ENCODE measurements at regions not wholly inside any gene's neighbourhood (a gene's known extent, or its start where the extent isn't known, plus 50 kb on each side); places are given as distances from the start of the nearest gene placed in this dataset.
"Not testable (repeated sequence)": the region's sequence is repeated elsewhere in the genome, so short reads cannot be mapped to it uniquely, and the experiment has no call there.

- Histone ChIP-seq H3K4me1 (ENCODE audit: control insufficient read depth in 5 of 5, insufficient read depth in 5 of 5, low read length in 5 of 5) (peaks cover 0 to 13% (median 3%) of the 10 kb centered on the region in 5 donors), H3K27me3 (ENCODE audit: control insufficient read depth in 5 of 5, insufficient read depth in 4 of 5, low read length in 5 of 5) (peaks cover 0 to 3% (median 0%) of the 10 kb centered on the region in 5 donors), H3K4me3 (ENCODE audit: low read depth in 1 of 5, low read length in 5 of 5) (no peak overlapping the region), H3K9me3 (ENCODE audit: control insufficient read depth in 5 of 5, low read length in 5 of 5) (no peaks in the 10 kb centered on the region), H3K27ac (ENCODE audit: low read depth, low read length) (no peak overlapping the region), H3K9ac (ENCODE audit: low read length in 5 of 5) (no peak overlapping the region), H3K36me3 (ENCODE audit: control insufficient read depth in 5 of 5, insufficient read depth in 5 of 5, low read length in 5 of 5) (no peaks in the 10 kb centered on the region)
These were observed 255.3 kb upstream of the IL12A start for GRCh38 chr3:159733194-159733860.

- H3K36me3 ChIP-seq (ENCODE audit: control insufficient read depth in 5 of 5, insufficient read depth in 5 of 5, low read length in 5 of 5) = no peaks in the 10 kb centered on the region
These were observed 254.0 kb upstream of the IL12A start for GRCh38 chr3:159734681-159735080.

GRCh38 chr3:159739166-159739565 lies 249.5 kb upstream of the IL12A start:
- Histone ChIP-seq H3K4me3 (ENCODE audit: low read depth in 1 of 5, low read length in 5 of 5) (no peak overlapping the region), H3K4me1 (ENCODE audit: control insufficient read depth in 5 of 5, insufficient read depth in 5 of 5, low read length in 5 of 5) (peaks cover 0 to 2% (median 0%) of the 10 kb centered on the region in 5 donors), H3K9me3 (ENCODE audit: control insufficient read depth in 5 of 5, low read length in 5 of 5) (no peaks in the 10 kb centered on the region), H3K9ac (ENCODE audit: low read length in 5 of 5) (no peak overlapping the region), H3K27ac (ENCODE audit: low read depth, low read length) (no peak overlapping the region), H3K36me3 (ENCODE audit: control insufficient read depth in 5 of 5, insufficient read depth in 5 of 5, low read length in 5 of 5) (no peaks in the 10 kb centered on the region), H3K27me3 (ENCODE audit: control insufficient read depth in 5 of 5, insufficient read depth in 4 of 5, low read length in 5 of 5) (peaks cover 0 to 3% (median 0%) of the 10 kb centered on the region in 5 donors)

More at GRCh38 chr3:159734681-159735080, 254.0 kb upstream of the IL12A start:
- Histone ChIP-seq H3K4me1 (ENCODE audit: control insufficient read depth in 5 of 5, insufficient read depth in 5 of 5, low read length in 5 of 5) (peaks cover 0 to 13% (median 3%) of the 10 kb centered on the region in 5 donors), H3K4me3 (ENCODE audit: low read depth in 1 of 5, low read length in 5 of 5) (no peak overlapping the region), H3K27ac (ENCODE audit: low read depth, low read length) (no peak overlapping the region), H3K27me3 (ENCODE audit: control insufficient read depth in 5 of 5, insufficient read depth in 4 of 5, low read length in 5 of 5) (peaks cover 0 to 3% (median 0%) of the 10 kb centered on the region in 5 donors), H3K9ac (ENCODE audit: low read length in 5 of 5) (no peak overlapping the region), H3K9me3 (ENCODE audit: control insufficient read depth in 5 of 5, low read length in 5 of 5) (no peaks in the 10 kb centered on the region)

- Histone ChIP-seq H3K4me3 (ENCODE audit: low read depth in 1 of 5, low read length in 5 of 5) (no peak overlapping the region), H3K27me3 (ENCODE audit: control insufficient read depth in 5 of 5, insufficient read depth in 4 of 5, low read length in 5 of 5) (peaks cover 0 to 3% (median 0%) of the 10 kb centered on the region in 5 donors)
These were observed 248.7 kb upstream of the IL12A start for GRCh38 chr3:159739969-159740368.

GRCh38 chr3:159741281-159741680 lies 247.4 kb upstream of the IL12A start:
- H3K27me3 ChIP-seq (ENCODE audit: control insufficient read depth in 5 of 5, insufficient read depth in 4 of 5, low read length in 5 of 5) = no peaks in the 10 kb centered on the region
- H3K9ac ChIP-seq (ENCODE audit: low read length in 5 of 5) = no peak overlapping the region
- no peak overlapping the region for H3K4me3 ChIP-seq (ENCODE audit: low read depth in 1 of 5, low read length in 5 of 5)
- H3K36me3 ChIP-seq (ENCODE audit: control insufficient read depth in 5 of 5, insufficient read depth in 5 of 5, low read length in 5 of 5) = no peaks in the 10 kb centered on the region
- no peaks in the 10 kb centered on the region for H3K9me3 ChIP-seq (ENCODE audit: control insufficient read depth in 5 of 5, low read length in 5 of 5)
- H3K4me1 ChIP-seq (ENCODE audit: control insufficient read depth in 5 of 5, insufficient read depth in 5 of 5, low read length in 5 of 5) = no peaks in the 10 kb centered on the region
- no peak overlapping the region for H3K27ac ChIP-seq (ENCODE audit: low read depth, low read length)

More at GRCh38 chr3:159739969-159740368, 248.7 kb upstream of the IL12A start:
- H3K4me1 ChIP-seq (ENCODE audit: control insufficient read depth in 5 of 5, insufficient read depth in 5 of 5, low read length in 5 of 5) = no peaks in the 10 kb centered on the region
- H3K36me3 ChIP-seq (ENCODE audit: control insufficient read depth in 5 of 5, insufficient read depth in 5 of 5, low read length in 5 of 5) = no peaks in the 10 kb centered on the region
- no peaks in the 10 kb centered on the region for H3K9me3 ChIP-seq (ENCODE audit: control insufficient read depth in 5 of 5, low read length in 5 of 5)
- no peak overlapping the region for H3K27ac ChIP-seq (ENCODE audit: low read depth, low read length)
- no peak overlapping the region for H3K9ac ChIP-seq (ENCODE audit: low read length in 5 of 5)

- Histone ChIP-seq H3K27me3 (ENCODE audit: control insufficient read depth in 5 of 5, insufficient read depth in 4 of 5, low read length in 5 of 5) (no peaks in the 10 kb centered on the region), H3K36me3 (ENCODE audit: control insufficient read depth in 5 of 5, insufficient read depth in 5 of 5, low read length in 5 of 5) (no peaks in the 10 kb centered on the region), H3K27ac (ENCODE audit: low read depth, low read length) (no peak overlapping the region), H3K9ac (ENCODE audit: low read length in 5 of 5) (no peak overlapping the region), H3K4me3 (ENCODE audit: low read depth in 1 of 5, low read length in 5 of 5) (no peak overlapping the region), H3K4me1 (ENCODE audit: control insufficient read depth in 5 of 5, insufficient read depth in 5 of 5, low read length in 5 of 5) (no peaks in the 10 kb centered on the region), H3K9me3 (ENCODE audit: control insufficient read depth in 5 of 5, low read length in 5 of 5) (no peaks in the 10 kb centered on the region)
These were observed 240.2 kb upstream of the IL12A start for GRCh38 chr3:159748425-159748824.

GRCh38 chr3:159749406-159749805 lies 239.2 kb upstream of the IL12A start:
- Histone ChIP-seq H3K27me3 (ENCODE audit: control insufficient read depth in 5 of 5, insufficient read depth in 4 of 5, low read length in 5 of 5) (no peaks in the 10 kb centered on the region), H3K4me1 (ENCODE audit: control insufficient read depth in 5 of 5, insufficient read depth in 5 of 5, low read length in 5 of 5) (no peaks in the 10 kb centered on the region), H3K36me3 (ENCODE audit: control insufficient read depth in 5 of 5, insufficient read depth in 5 of 5, low read length in 5 of 5) (no peaks in the 10 kb centered on the region), H3K9ac (ENCODE audit: low read length in 5 of 5) (no peak overlapping the region), H3K27ac (ENCODE audit: low read depth, low read length) (no peak overlapping the region), H3K4me3 (ENCODE audit: low read depth in 1 of 5, low read length in 5 of 5) (no peak overlapping the region), H3K9me3 (ENCODE audit: control insufficient read depth in 5 of 5, low read length in 5 of 5) (no peaks in the 10 kb centered on the region)

- Histone ChIP-seq H3K27me3 (ENCODE audit: control insufficient read depth in 5 of 5, insufficient read depth in 4 of 5, low read length in 5 of 5) (no peaks in the 10 kb centered on the region), H3K9me3 (ENCODE audit: control insufficient read depth in 5 of 5, low read length in 5 of 5) (no peaks in the 10 kb centered on the region), H3K9ac (ENCODE audit: low read length in 5 of 5) (no peak overlapping the region), H3K36me3 (ENCODE audit: control insufficient read depth in 5 of 5, insufficient read depth in 5 of 5, low read length in 5 of 5) (no peaks in the 10 kb centered on the region), H3K4me3 (ENCODE audit: low read depth in 1 of 5, low read length in 5 of 5) (no peak overlapping the region), H3K4me1 (ENCODE audit: control insufficient read depth in 5 of 5, insufficient read depth in 5 of 5, low read length in 5 of 5) (no peaks in the 10 kb centered on the region), H3K27ac (ENCODE audit: low read depth, low read length) (no peak overlapping the region)
These were observed 237.5 kb upstream of the IL12A start for GRCh38 chr3:159751146-159751545.

- Histone ChIP-seq H3K9ac (ENCODE audit: low read length in 5 of 5) (no peak overlapping the region), H3K27me3 (ENCODE audit: control insufficient read depth in 5 of 5, insufficient read depth in 4 of 5, low read length in 5 of 5) (no peaks in the 10 kb centered on the region), H3K27ac (ENCODE audit: low read depth, low read length) (no peak overlapping the region), H3K36me3 (ENCODE audit: control insufficient read depth in 5 of 5, insufficient read depth in 5 of 5, low read length in 5 of 5) (no peaks in the 10 kb centered on the region), H3K9me3 (ENCODE audit: control insufficient read depth in 5 of 5, low read length in 5 of 5) (no peaks in the 10 kb centered on the region), H3K4me3 (ENCODE audit: low read depth in 1 of 5, low read length in 5 of 5) (no peak overlapping the region), H3K4me1 (ENCODE audit: control insufficient read depth in 5 of 5, insufficient read depth in 5 of 5, low read length in 5 of 5) (no peaks in the 10 kb centered on the region)
These were observed 236.9 kb upstream of the IL12A start for GRCh38 chr3:159751752-159752151.

- H3K4me3 ChIP-seq (ENCODE audit: low read depth in 1 of 5, low read length in 5 of 5); H3K4me1 ChIP-seq (ENCODE audit: control insufficient read depth in 5 of 5, insufficient read depth in 5 of 5, low read length in 5 of 5); H3K9ac ChIP-seq (ENCODE audit: low read length in 5 of 5); H3K27ac ChIP-seq (ENCODE audit: low read depth, low read length); H3K27me3 ChIP-seq (ENCODE audit: control insufficient read depth in 5 of 5, insufficient read depth in 4 of 5, low read length in 5 of 5); H3K36me3 ChIP-seq (ENCODE audit: control insufficient read depth in 5 of 5, insufficient read depth in 5 of 5, low read length in 5 of 5); H3K9me3 ChIP-seq (ENCODE audit: control insufficient read depth in 5 of 5, low read length in 5 of 5): not testable (repeated sequence)
These were observed 232.1 kb upstream of the IL12A start for GRCh38 chr3:159756279-159757207.
